Neural progenitor cell (in vitro differentiated cells): ENCODE measurements at regions not wholly inside any gene's neighbourhood (a gene's known extent, or its start where the extent isn't known, plus 50 kb on each side); places are given as distances from the start of the nearest gene placed in this dataset.

Experiments used
- EZH2 ChIP-seq: fragments of 200-600 bp; sonication (generic); IDR thresholded peaks from 2 replicates; pipeline ENCODE4 v1.6.1; 2017; ENCODE audit warnings: antibody characterized with exemption, mild to moderate bottlenecking, moderate library complexity
- TF ChIP-seq, protein P1 (sequence below): fragments of 200-600 bp; sonication (generic); IDR thresholded peaks from 2 replicates; pipeline ENCODE4 v1.5.1; 2017; ENCODE audit warnings: antibody characterized with exemption, mild to moderate bottlenecking

DNA sequence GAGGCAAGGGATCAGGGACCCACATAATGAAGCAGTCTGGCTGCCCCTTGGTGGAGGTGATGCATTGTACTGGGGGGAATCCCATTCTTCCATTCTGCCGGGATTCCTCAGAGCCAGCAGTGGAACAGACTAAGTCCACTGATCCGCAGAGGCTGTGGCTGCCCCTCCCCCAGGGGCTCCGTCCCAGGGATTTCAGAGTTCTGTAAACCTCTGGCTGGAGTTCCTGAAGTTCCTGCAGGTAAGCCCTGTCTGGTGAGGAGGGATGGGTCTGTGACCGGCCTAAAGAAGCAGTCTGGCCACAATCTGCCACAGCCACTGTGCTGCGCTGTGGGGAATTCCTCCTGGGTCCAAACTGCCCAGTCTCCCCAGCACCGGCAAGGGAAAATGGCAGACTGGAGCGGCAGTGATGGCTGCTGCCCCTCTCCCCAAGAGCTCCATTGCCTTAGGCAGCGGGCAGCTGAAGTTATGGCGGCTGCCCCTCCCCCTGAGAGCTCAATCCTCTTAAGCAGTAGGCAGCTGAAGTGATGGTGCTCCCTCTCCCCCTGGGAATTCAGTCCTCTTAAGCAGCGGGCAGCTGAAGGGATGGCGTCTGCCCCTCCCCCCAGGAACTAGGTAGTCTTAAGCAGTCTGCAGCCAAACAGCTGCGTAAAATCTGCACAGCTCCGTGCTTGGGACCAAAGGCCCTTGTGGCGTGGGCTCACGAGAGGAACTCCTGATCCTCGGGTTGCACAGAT lies 155.7 kb downstream of the PCDH17 start:
- no peak for TF ChIP-seq EZH2
- TF ChIP-seq, protein P1, sequence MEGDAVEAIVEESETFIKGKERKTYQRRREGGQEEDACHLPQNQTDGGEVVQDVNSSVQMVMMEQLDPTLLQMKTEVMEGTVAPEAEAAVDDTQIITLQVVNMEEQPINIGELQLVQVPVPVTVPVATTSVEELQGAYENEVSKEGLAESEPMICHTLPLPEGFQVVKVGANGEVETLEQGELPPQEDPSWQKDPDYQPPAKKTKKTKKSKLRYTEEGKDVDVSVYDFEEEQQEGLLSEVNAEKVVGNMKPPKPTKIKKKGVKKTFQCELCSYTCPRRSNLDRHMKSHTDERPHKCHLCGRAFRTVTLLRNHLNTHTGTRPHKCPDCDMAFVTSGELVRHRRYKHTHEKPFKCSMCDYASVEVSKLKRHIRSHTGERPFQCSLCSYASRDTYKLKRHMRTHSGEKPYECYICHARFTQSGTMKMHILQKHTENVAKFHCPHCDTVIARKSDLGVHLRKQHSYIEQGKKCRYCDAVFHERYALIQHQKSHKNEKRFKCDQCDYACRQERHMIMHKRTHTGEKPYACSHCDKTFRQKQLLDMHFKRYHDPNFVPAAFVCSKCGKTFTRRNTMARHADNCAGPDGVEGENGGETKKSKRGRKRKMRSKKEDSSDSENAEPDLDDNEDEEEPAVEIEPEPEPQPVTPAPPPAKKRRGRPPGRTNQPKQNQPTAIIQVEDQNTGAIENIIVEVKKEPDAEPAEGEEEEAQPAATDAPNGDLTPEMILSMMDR = no peak
